ENCODE measurements at regions not wholly inside any gene's neighbourhood (a gene's known extent, or its start where the extent isn't known, plus 50 kb on each side); places are given as distances from the start of the nearest gene placed in this dataset.

DNA sequence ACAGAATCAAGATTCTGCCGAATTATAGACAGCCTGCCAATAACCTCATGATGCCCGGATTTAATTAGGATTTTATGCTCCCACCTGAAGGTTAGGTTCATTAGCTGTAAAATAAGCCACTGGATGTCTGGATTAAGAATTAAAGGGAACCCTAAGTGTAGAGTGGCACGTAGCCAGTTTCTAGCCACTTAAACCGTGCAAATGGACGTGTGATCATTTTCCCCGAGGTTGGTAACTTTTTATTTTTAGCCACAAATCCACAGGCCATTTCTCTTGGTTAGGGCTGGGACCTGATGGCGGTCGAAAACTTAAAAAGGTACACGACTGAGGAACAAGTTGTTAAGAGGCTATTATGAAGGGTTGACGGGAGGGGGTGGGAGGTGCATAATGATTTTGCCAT, 127.3 kb upstream of the TMPO start (continued):
- TF ChIP-seq GTF3C2 (IDR thresholded peaks at IDR 0.05; ENCODE audit: borderline replicate concordance, extremely low read depth, insufficient read length) (no peak), HDAC6 (IDR thresholded peaks at IDR 0.05; ENCODE audit: low read depth, low read length) (no peak), ARHGAP35 (IDR thresholded peaks at IDR 0.05; ENCODE audit: partially characterized antibody) (no peak), SRSF3 (IDR thresholded peaks at IDR 0.05; ENCODE audit: insufficient read depth, low read length) (no peak)

- H3K4me1 ChIP-seq (replicated peaks in 1 of 2; ENCODE audit: control insufficient read depth in 2 of 2, insufficient read depth in 2 of 2, low read length in 2 of 2): no peaks in the 10 kb centered on the region
- H3K36me3 ChIP-seq (ENCODE audit: control insufficient read depth, insufficient read depth, low read length): no peaks in the 10 kb centered on the region
- no peak for ATAC-seq
- H4K20me1 ChIP-seq (replicated peaks; ENCODE audit: control insufficient read depth, insufficient read depth, low read length): no peaks in the 10 kb centered on the region
- no peak overlapping the region for H2AFZ ChIP-seq (ENCODE audit: low read depth, low read length)
- TF ChIP-seq HIVEP1 (CRISPR knock-in tag; IDR thresholded peaks at IDR 0.05) (no peak), ZNF143 (CRISPR knock-in tag; IDR thresholded peaks at IDR 0.05) (no peak), DDX20 (tag; IDR thresholded peaks at IDR 0.05; ENCODE audit: low read depth) (no peak), LCOR (CRISPR knock-in tag; IDR thresholded peaks at IDR 0.05) (no peak), RFX1 (IDR thresholded peaks at IDR 0.05) (no peak), HDAC8 (tag; IDR thresholded peaks at IDR 0.05) (no peak), ZNF830 (CRISPR knock-in tag; IDR thresholded peaks at IDR 0.05) (no peak)
- POLR2A ChIA-PET: no interaction called here
- no peaks in the 10 kb centered on the region for H3K9me1 ChIP-seq (ENCODE audit: control insufficient read depth, insufficient read depth, low read length)
- intact Hi-C loops (cut with micrococcal nuclease): no loop called here
- no peak overlapping the region for H3K27ac ChIP-seq (ENCODE audit: extremely low read depth, low read depth, low read length)
- DNase-seq (ENCODE audit: extremely low read depth in 1 of 4, low spot score in 3 of 4): no peak
- H3K4me3 ChIP-seq: no peak overlapping the region
- H3K9ac ChIP-seq (ENCODE audit: insufficient read depth in 1 of 2, low read depth in 2 of 2, low read length in 2 of 2): no peak overlapping the region
- no peaks in the 10 kb centered on the region for H3K79me2 ChIP-seq (ENCODE audit: control insufficient read depth, insufficient read depth, low read length)
- H3K9me3 ChIP-seq (replicated peaks; ENCODE audit: control insufficient read depth, insufficient read depth, low read depth, low read length): no peaks in the 10 kb centered on the region
- H3K27me3 ChIP-seq (ENCODE audit: control insufficient read depth in 2 of 2, insufficient read depth in 2 of 2, low read length in 2 of 2): peaks cover 7 to 9% of the 10 kb centered on the region in 2 experiments; a peak in 4 of 5 replicates
- WGBS (ENCODE audit: insufficient coverage, low coverage, missing lambda C conversion rate): 3% methylated on average over 2 of the region's 2 CpGs
- CTCF ChIA-PET (ENCODE audit: low intra/inter-chr PET ratio): no interaction called here
- in situ Hi-C loops (cut with MboI): loop anchor here (25.0 kb wide), 2 partner anchors 1077 to 1827 kb away; no protein-coding TSS in a partner anchor
- no TSS peak for BruUV-seq (replicated peaks)
- no peak for FAIRE-seq
- no peak overlapping the region for H3K4me2 ChIP-seq (ENCODE audit: insufficient read depth, low read length)
Observed at GRCh38 chr12:98389593-98389992, 125.8 kb upstream of the TMPO start.

All from K562 (cell line).